ENCODE measurements at regions not wholly inside any gene's neighbourhood (a gene's known extent, or its start where the extent isn't known, plus 50 kb on each side); places are given as distances from the start of the nearest gene placed in this dataset.

GRCh38 chr13:75226092-75226491 is 255.9 kb downstream of the TBC1D4 start (continued):
- TF ChIP-seq CTCF (IDR thresholded peaks at IDR 0.05 in 2 of 3, conservative IDR thresholded peaks at IDR 0.05 in 1 of 3; ENCODE audit: insufficient read depth in 2 of 3, low read depth in 1 of 3, low read length in 3 of 3) (peak in 1 of 3 experiments; percentile 10; a peak in 1 of 6 replicates), ZNF324 (CRISPR knock-in tag; IDR thresholded peaks at IDR 0.05) (no peak), ZBTB5 (IDR thresholded peaks at IDR 0.05) (no peak), KLF10 (CRISPR knock-in tag; IDR thresholded peaks at IDR 0.05) (no peak), E2F6 (IDR thresholded peaks at IDR 0.05; ENCODE audit: borderline replicate concordance in 1 of 2, extremely low read depth in 1 of 2, insufficient read depth in 1 of 2, insufficient read length in 1 of 2, low read depth in 1 of 2, low read length in 1 of 2, poor library complexity in 1 of 2, severe bottlenecking in 1 of 2) (peak in 1 of 2 experiments; percentile 23), MITF (IDR thresholded peaks at IDR 0.05) (no peak), DACH1 (IDR thresholded peaks at IDR 0.05; ENCODE audit: partially characterized antibody) (no peak), MYNN (IDR thresholded peaks at IDR 0.05) (no peak), MYNN (CRISPR knock-in tag; IDR thresholded peaks at IDR 0.05) (no peak), POLR2G (IDR thresholded peaks at IDR 0.05; ENCODE audit: low read depth, low read length) (no peak), ETV6 (IDR thresholded peaks at IDR 0.05; ENCODE audit: borderline replicate concordance in 1 of 2, low read depth in 2 of 2, low read length in 1 of 2) (no peak), ETV6 (CRISPR knock-in tag; IDR thresholded peaks at IDR 0.05; ENCODE audit: borderline replicate concordance) (no peak), YY1 (IDR thresholded peaks at IDR 0.05; ENCODE audit: borderline replicate concordance in 1 of 3, control insufficient read depth in 1 of 3, extremely low read depth in 1 of 3, insufficient read depth in 3 of 3, insufficient read length in 1 of 3, insufficient replicate concordance in 2 of 3, low read depth in 1 of 3, low read length in 2 of 3) (no peak), ZNF778 (CRISPR knock-in tag; IDR thresholded peaks at IDR 0.05) (no peak)

All from K562 (cell line).